B cell (primary cell): ENCODE measurements at regions not wholly inside any gene's neighbourhood (a gene's known extent, or its start where the extent isn't known, plus 50 kb on each side); places are given as distances from the start of the nearest gene placed in this dataset.

Experiments
- EZH2 ChIP-seq: IDR thresholded peaks from 2 replicates; pipeline ENCODE4 v1.6.1; 2012; ENCODE audit warnings: borderline replicate concordance, low read depth, mild to moderate bottlenecking, moderate library complexity, low read length; ENCODE audit not compliant: insufficient read depth, poor library complexity, severe bottlenecking
- TF ChIP-seq, protein P1 (sequence below): fragments of 200-600 bp; IDR thresholded peaks from one replicate; pipeline ENCODE4 v1.8.0; 2022; ENCODE audit warnings: antibody characterized with exemption, mild to moderate bottlenecking

DNA sequence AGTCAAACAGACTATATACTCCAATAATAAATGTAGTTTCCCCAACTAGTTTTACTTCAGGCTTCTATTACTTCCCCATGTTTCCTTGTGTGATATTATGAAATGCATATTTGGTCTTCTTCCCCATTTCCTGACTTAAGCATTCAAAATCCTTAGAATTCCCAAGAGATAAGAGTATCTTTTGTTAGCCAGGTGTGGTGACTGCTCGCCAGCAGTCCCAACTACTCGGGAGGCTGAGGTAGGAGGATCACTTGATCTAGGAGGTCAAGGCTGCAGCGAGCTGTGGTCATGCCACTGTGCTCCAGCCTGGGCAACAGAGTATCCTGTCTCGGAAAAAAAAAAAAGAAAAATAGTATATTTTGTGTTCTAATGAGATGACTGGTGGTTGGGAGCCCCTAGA is 72.7 kb upstream of the UBE2E2 start:
- TF ChIP-seq, protein P1, sequence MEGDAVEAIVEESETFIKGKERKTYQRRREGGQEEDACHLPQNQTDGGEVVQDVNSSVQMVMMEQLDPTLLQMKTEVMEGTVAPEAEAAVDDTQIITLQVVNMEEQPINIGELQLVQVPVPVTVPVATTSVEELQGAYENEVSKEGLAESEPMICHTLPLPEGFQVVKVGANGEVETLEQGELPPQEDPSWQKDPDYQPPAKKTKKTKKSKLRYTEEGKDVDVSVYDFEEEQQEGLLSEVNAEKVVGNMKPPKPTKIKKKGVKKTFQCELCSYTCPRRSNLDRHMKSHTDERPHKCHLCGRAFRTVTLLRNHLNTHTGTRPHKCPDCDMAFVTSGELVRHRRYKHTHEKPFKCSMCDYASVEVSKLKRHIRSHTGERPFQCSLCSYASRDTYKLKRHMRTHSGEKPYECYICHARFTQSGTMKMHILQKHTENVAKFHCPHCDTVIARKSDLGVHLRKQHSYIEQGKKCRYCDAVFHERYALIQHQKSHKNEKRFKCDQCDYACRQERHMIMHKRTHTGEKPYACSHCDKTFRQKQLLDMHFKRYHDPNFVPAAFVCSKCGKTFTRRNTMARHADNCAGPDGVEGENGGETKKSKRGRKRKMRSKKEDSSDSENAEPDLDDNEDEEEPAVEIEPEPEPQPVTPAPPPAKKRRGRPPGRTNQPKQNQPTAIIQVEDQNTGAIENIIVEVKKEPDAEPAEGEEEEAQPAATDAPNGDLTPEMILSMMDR: no peak
- TF ChIP-seq EZH2: no peak
